ENCODE measurements at regions not wholly inside any gene's neighbourhood (a gene's known extent, or its start where the extent isn't known, plus 50 kb on each side); places are given as distances from the start of the nearest gene placed in this dataset.

- no peaks in the 10 kb centered on the region for H3K9me3 ChIP-seq
- peak overlapping the region in 2 of 4 donors; percentile 35 to 75 for H3K27ac ChIP-seq
- peak overlapping the region in 1 of 4 donors; percentile 1 for H3K4me3 ChIP-seq
- H3K27me3 ChIP-seq, result no peaks in the 10 kb centered on the region
- FAIRE-seq (no peak), ATAC-seq (peak; percentile 84 to 94 (median 90)), DNase-seq (peak in 3 of 6 donors; percentile 9 to 41 (median 38))
- no peak for TF ChIP-seq CTCF (IDR thresholded peaks at IDR 0.05)
- H3K36me3 ChIP-seq, result no peaks in the 10 kb centered on the region
- H3K4me1 ChIP-seq, result peaks cover 5 to 15% (median 14%) of the 10 kb centered on the region in 3 donors
- 34 to 36% methylated on average over 12 of the region's 12 CpGs for WGBS, 2 donors
- intact Hi-C loops (cut with DNase I), result no loop called here
These were observed 103.0 kb upstream of the TBL1XR1 start for GRCh38 chr3:177300039-177300833.

- WGBS, 2 donors, result 24 to 36% methylated on average over 2 of the region's 2 CpGs
- intact Hi-C loops (cut with DNase I), result no loop called here
These were observed 103.6 kb upstream of the TBL1XR1 start for GRCh38 chr3:177300842-177301241.

GRCh38 chr3:177306252-177306651 is 109.0 kb upstream of the TBL1XR1 start:
- no peak for TF ChIP-seq CTCF (IDR thresholded peaks at IDR 0.05)
- ATAC-seq (no peak), FAIRE-seq (peak; percentile 9), DNase-seq (no peak)
- H3K4me1 ChIP-seq, result no peaks in the 10 kb centered on the region
- 89 to 90% methylated on average over 2 of the region's 2 CpGs for WGBS, 2 donors
- no peaks in the 10 kb centered on the region for H3K36me3 ChIP-seq
- no peak overlapping the region for H3K4me3 ChIP-seq
- no peak overlapping the region for H3K27ac ChIP-seq
- no peaks in the 10 kb centered on the region for H3K27me3 ChIP-seq
- intact Hi-C loops (cut with DNase I), result no loop called here
- no peaks in the 10 kb centered on the region for H3K9me3 ChIP-seq

More at GRCh38 chr3:177300842-177301241, 103.6 kb upstream of the TBL1XR1 start:
- H3K27ac ChIP-seq, result peak overlapping the region in 1 of 4 donors; percentile 75
- no peaks in the 10 kb centered on the region for H3K9me3 ChIP-seq
- H3K4me3 ChIP-seq, result peak overlapping the region in 1 of 4 donors; percentile 1
- no peaks in the 10 kb centered on the region for H3K36me3 ChIP-seq
- no peak for TF ChIP-seq CTCF (IDR thresholded peaks at IDR 0.05)
- ATAC-seq (peak; percentile 35 to 65 (median 48)), DNase-seq (no peak), FAIRE-seq (no peak)
- peaks cover 5 to 15% (median 14%) of the 10 kb centered on the region in 3 donors for H3K4me1 ChIP-seq
- H3K27me3 ChIP-seq, result no peaks in the 10 kb centered on the region

GRCh38 chr3:177307391-177307790 is 110.1 kb upstream of the TBL1XR1 start:
- Histone ChIP-seq H3K9me3 (no peaks in the 10 kb centered on the region), H3K27ac (no peak overlapping the region), H3K4me1 (no peaks in the 10 kb centered on the region), H3K36me3 (no peaks in the 10 kb centered on the region), H3K27me3 (no peaks in the 10 kb centered on the region), H3K4me3 (no peak overlapping the region)
- 79 to 88% methylated on average over 4 of the region's 4 CpGs for WGBS, 2 donors
- DNase-seq, result no peak
- no peak for FAIRE-seq
- intact Hi-C loops (cut with DNase I), result no loop called here
- no peak for ATAC-seq
- TF ChIP-seq CTCF (IDR thresholded peaks at IDR 0.05), result no peak

GRCh38 chr3:177307826-177308225 is 110.5 kb upstream of the TBL1XR1 start:
- H3K27me3 ChIP-seq, result no peaks in the 10 kb centered on the region
- H3K36me3 ChIP-seq, result no peaks in the 10 kb centered on the region
- H3K9me3 ChIP-seq, result no peaks in the 10 kb centered on the region
- intact Hi-C loops (cut with DNase I), result no loop called here
- 72 to 85% methylated on average over 5 of the region's 5 CpGs for WGBS, 2 donors
- FAIRE-seq, result no peak
- no peaks in the 10 kb centered on the region for H3K4me1 ChIP-seq
- DNase-seq, result no peak
- H3K27ac ChIP-seq, result no peak overlapping the region
- no peak for TF ChIP-seq CTCF (IDR thresholded peaks at IDR 0.05)
- H3K4me3 ChIP-seq, result no peak overlapping the region
- ATAC-seq, result no peak

Data from pancreas (tissue), 10 donors.